Suprapubic skin (tissue), 4 donors: ENCODE measurements at regions not wholly inside any gene's neighbourhood (a gene's known extent, or its start where the extent isn't known, plus 50 kb on each side); places are given as distances from the start of the nearest gene placed in this dataset.

Source experiments
- CTCF ChIP-seq, 2 donors: fragments of 200-600 bp in 1 of 2; fragments of 450-650 bp in 1 of 2; sonication (generic) in 1 of 2; IDR thresholded peaks; one replicate each; pipeline ENCODE4 v1.5.1; 2016 to 2019; ENCODE audit warnings: antibody characterized with exemption in 2 of 2, mild to moderate bottlenecking in 1 of 2, moderate library complexity in 1 of 2
- EP300 ChIP-seq: sonication (generic); formaldehyde crosslinking; IDR thresholded peaks from one replicate; pipeline ENCODE4 v1.6.1; 2017; ENCODE audit warnings: antibody characterized with exemption
- POLR2A ChIP-seq, 2 donors: fragments of 450-650 bp; IDR thresholded peaks; one replicate each; pipeline ENCODE4 v1.6.1; 2017; ENCODE audit warnings: antibody characterized with exemption in 2 of 2, mild to moderate bottlenecking in 2 of 2, moderate library complexity in 2 of 2
- POLR2AphosphoS5 ChIP-seq, 3 donors: sonication (generic); formaldehyde crosslinking; IDR thresholded peaks; one replicate each; pipeline ENCODE4 v1.6.1; 2017; ENCODE audit warnings: antibody characterized with exemption in 3 of 3

GRCh38 chr1:164101802-164102201 lies 457.2 kb upstream of the PBX1 start:
- TF ChIP-seq CTCF (IDR thresholded peaks at IDR 0.05) (no peak), POLR2A (IDR thresholded peaks at IDR 0.05) (no peak), EP300 (no peak), POLR2AphosphoS5 (IDR thresholded peaks at IDR 0.05) (no peak)
